SK-N-SH (cell line): ENCODE measurements at regions not wholly inside any gene's neighbourhood (a gene's known extent, or its start where the extent isn't known, plus 50 kb on each side); places are given as distances from the start of the nearest gene placed in this dataset.

ENCODE experiments used
- CTCF ChIA-PET: fragments of 300-600, 350-600 bp; formaldehyde crosslinking; extraction: SDS; loops from one replicate; lab custom pipeline; 2021; lab: Yijun Ruan, JAX
- POLR2A ChIA-PET: fragments of 350-600 bp; sonication (Branson Sonifier 250); formaldehyde crosslinking; extraction: SDS; loops from one replicate; lab custom pipeline; 2020; ENCODE audit warnings: antibody characterized with exemption, inconsistent platforms; lab: Yijun Ruan, JAX
- DNase-seq: peaks from one replicate; pipeline ENCODE4 v3.0.0; 2012
- H2AFZ ChIP-seq: fragments of 200-600 bp; sonication (generic); 2 replicates; pipeline ENCODE4 v1.8.1; 2016; ENCODE audit warnings: antibody characterized with exemption, mild to moderate bottlenecking, low read depth
- H3F3A ChIP-seq: fragments of 200-600 bp; sonication (generic); replicated peaks from 2 replicates; pipeline ENCODE3; 2016; ENCODE audit warnings: antibody characterized with exemption, mild to moderate bottlenecking; ENCODE audit not compliant: insufficient read depth
- H3K27ac ChIP-seq, 2 experiments: fragments of 200-500 bp in 1 of 2; fragments of 200-600 bp in 1 of 2; sonication (Bioruptor generic) in 1 of 2; sonication (generic), shearing (Covaris generic) in 1 of 2; 2 replicates each; pipeline versions ENCODE4 v1.5.1 to v1.6.1; 2014 to 2016; ENCODE audit warnings: low read depth in 2 of 2, inconsistent platforms in 1 of 2, low read length in 1 of 2, mild to moderate bottlenecking in 1 of 2, mixed read lengths in 1 of 2
- H3K27me3 ChIP-seq: fragments of 200-600 bp; sonication (generic), shearing (Covaris generic); 2 replicates; pipeline ENCODE4 v1.6.1; 2016; ENCODE audit warnings: mixed run types; ENCODE audit not compliant: insufficient read depth
- H3K36me3 ChIP-seq, 2 experiments: fragments of 200-500 bp in 1 of 2; fragments of 200-600 bp in 1 of 2; sonication (Bioruptor generic) in 1 of 2; sonication (generic) in 1 of 2; replicated peaks in 1 of 2; 2 replicates each; pipeline versions ENCODE3 to v1.5.1; 2014 to 2016; ENCODE audit warnings: low read length in 1 of 2, mild to moderate bottlenecking in 1 of 2; ENCODE audit not compliant: insufficient read depth in 2 of 2, control insufficient read depth in 1 of 2
- H3K4me1 ChIP-seq, 2 experiments: fragments of 200-500 bp in 1 of 2; fragments of 200-600 bp in 1 of 2; sonication (Bioruptor generic) in 1 of 2; sonication (generic), shearing (Covaris generic) in 1 of 2; 2 replicates each; pipeline versions ENCODE4 v1.5.1 to v1.6.1; 2014 to 2016; ENCODE audit warnings: low read depth in 1 of 2, low read length in 1 of 2, mixed run types in 1 of 2; ENCODE audit not compliant: insufficient read depth in 2 of 2, control insufficient read depth in 1 of 2
- H3K4me2 ChIP-seq: fragments of 200-600 bp; sonication (generic), shearing (Covaris generic); 2 replicates; pipeline ENCODE4 v1.6.1; 2017; ENCODE audit warnings: mixed run types
- H3K4me3 ChIP-seq, 2 experiments: fragments of 200-500 bp in 1 of 2; fragments of 200-600 bp in 1 of 2; sonication (Bioruptor generic) in 1 of 2; sonication (generic), shearing (Covaris generic) in 1 of 2; 2 replicates each; pipeline versions ENCODE4 v1.5.1 to v1.8.1; 2014 to 2016; ENCODE audit warnings: low read depth in 2 of 2, inconsistent platforms in 1 of 2, low read length in 1 of 2, mild to moderate bottlenecking in 1 of 2, mixed read lengths in 1 of 2, moderate library complexity in 1 of 2
- H3K79me2 ChIP-seq: fragments of 200-600 bp; sonication (generic); 2 replicates; pipeline ENCODE4 v1.8.1; 2017; ENCODE audit warnings: mild to moderate bottlenecking; ENCODE audit not compliant: insufficient read depth
- H3K9ac ChIP-seq: fragments of 200-600 bp; sonication (generic); 2 replicates; pipeline ENCODE4 v1.6.1; 2017; ENCODE audit warnings: mixed run types
- H3K9me2 ChIP-seq: fragments of 200-600 bp; sonication (generic); 2 replicates; pipeline ENCODE4 v1.6.1; 2017; ENCODE audit warnings: mixed run types
- H3K9me3 ChIP-seq: fragments of 200-600 bp; sonication (generic); 2 replicates; pipeline ENCODE4 v1.6.1; 2017; ENCODE audit warnings: mixed run types, mild to moderate bottlenecking, moderate library complexity
- H4K20me1 ChIP-seq: fragments of 200-600 bp; sonication (generic); 2 replicates; pipeline ENCODE4 v1.6.1; 2017; ENCODE audit warnings: mild to moderate bottlenecking, mixed run types; ENCODE audit not compliant: insufficient read depth
- FOSL2 ChIP-seq: IDR thresholded peaks from 2 replicates; pipeline ENCODE4 v1.4.0; 2012; ENCODE audit warnings: low read depth, mild to moderate bottlenecking, moderate library complexity, borderline replicate concordance
- FOXJ3 ChIP-seq: sonication (generic); formaldehyde crosslinking; IDR thresholded peaks from 2 replicates; pipeline ENCODE4 v1.5.1; 2020; ENCODE audit warnings: mild to moderate bottlenecking, missing genetic modification reagents
- IRF3 ChIP-seq: fragments of 150-350 bp; IDR thresholded peaks from 2 replicates; pipeline ENCODE4 v1.6.1; 2016; ENCODE audit warnings: mild to moderate bottlenecking, low read depth, low read length
- MAX ChIP-seq: IDR thresholded peaks from 2 replicates; pipeline ENCODE4 v1.4.0; 2012; ENCODE audit warnings: low read depth
- RAD21 ChIP-seq: IDR thresholded peaks from 2 replicates; pipeline ENCODE4 v1.6.1; 2012; ENCODE audit warnings: mild to moderate bottlenecking, low read length
- REST ChIP-seq: IDR thresholded peaks from 2 replicates; pipeline ENCODE4 v1.6.1; 2012; ENCODE audit warnings: mild to moderate bottlenecking, low read depth, low read length, moderate library complexity
- USF1 ChIP-seq: IDR thresholded peaks from 2 replicates; pipeline ENCODE4 v1.4.0; 2012; ENCODE audit warnings: low read depth, borderline replicate concordance
- WGBS: methylation state at CpG from one replicate; pipeline ENCODE4 v1.1.6; 2017; ENCODE audit warnings: low lambda C conversion rate; 5-methylcytosine and 5-hydroxymethylcytosine counted together
- TF ChIP-seq, protein P1 (sequence below): fragments of 150-350 bp; IDR thresholded peaks from 2 replicates; pipeline ENCODE4 v1.6.1; 2017; ENCODE audit warnings: antibody characterized with exemption, low read length, low read depth, borderline replicate concordance

GRCh38 chr4:43126595-43126994 is 234.1 kb downstream of the GRXCR1 start (continued):
- TF ChIP-seq REST, result no peak
- TF ChIP-seq FOSL2, result no peak
- TF ChIP-seq, protein P1, sequence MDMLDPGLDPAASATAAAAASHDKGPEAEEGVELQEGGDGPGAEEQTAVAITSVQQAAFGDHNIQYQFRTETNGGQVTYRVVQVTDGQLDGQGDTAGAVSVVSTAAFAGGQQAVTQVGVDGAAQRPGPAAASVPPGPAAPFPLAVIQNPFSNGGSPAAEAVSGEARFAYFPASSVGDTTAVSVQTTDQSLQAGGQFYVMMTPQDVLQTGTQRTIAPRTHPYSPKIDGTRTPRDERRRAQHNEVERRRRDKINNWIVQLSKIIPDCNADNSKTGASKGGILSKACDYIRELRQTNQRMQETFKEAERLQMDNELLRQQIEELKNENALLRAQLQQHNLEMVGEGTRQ, result no peak
- no peak for TF ChIP-seq RAD21
- TF ChIP-seq FOXJ3 (CRISPR knock-in tag), result no peak
- no peak for TF ChIP-seq MAX
- TF ChIP-seq IRF3, result no peak

DNA sequence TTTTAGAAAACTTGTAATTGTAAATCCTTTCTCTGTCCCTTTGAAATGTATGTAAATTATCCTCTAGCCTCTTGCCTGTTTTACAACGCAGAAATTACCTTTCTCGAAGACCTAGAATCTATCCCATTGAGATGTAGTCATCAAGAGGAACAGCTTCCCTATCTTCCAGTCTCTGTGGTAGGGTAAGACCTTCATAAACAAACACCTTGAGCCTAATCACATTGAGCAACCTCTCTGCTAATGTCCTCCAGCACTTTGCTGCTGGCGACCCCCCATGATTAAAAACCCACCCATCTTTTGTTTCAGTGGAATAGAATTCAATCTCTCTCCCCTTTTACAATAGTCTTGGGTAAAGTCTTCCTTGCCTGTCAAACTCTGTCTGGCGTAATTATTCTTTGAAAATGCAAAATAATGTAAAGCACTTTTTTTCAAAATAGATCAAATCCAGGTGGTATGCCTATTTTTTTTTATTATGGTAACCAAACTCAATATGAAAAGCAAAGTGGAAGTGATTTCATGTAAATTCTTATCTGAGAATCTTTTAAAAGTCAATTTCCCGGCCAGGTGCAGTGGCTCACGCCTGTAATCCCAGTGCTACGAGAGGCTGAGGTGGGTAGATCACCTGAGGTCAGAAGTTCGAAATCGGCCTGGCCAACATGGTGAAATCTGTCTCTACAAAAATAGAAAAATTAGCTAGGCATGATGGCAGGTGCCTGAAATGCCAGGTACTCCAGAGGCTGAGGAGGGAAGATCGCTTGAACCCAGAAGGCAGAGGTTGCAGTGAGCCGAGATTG is 237.9 kb downstream of the GRXCR1 start:
- H3K4me3 ChIP-seq, result no peak overlapping the region
- ChIA-PET CTCF (interaction anchor here (1.3 to 1.6 kb wide), 4 partner anchors 10 to 16 kb away, joined by 5 to 16 read pairs (median 6); no protein-coding TSS in a partner anchor), POLR2A (no interaction called here)
- H3K36me3 ChIP-seq, result no peaks in the 10 kb centered on the region
- H4K20me1 ChIP-seq, result no peaks in the 10 kb centered on the region
- no peak overlapping the region for H3K9ac ChIP-seq
- no peak for DNase-seq
- no peak overlapping the region for H2AFZ ChIP-seq
- TF ChIP-seq FOXJ3 (CRISPR knock-in tag), result no peak
- no peak for TF ChIP-seq USF1
- TF ChIP-seq, all 33 proteins: peak for 0
- H3K79me2 ChIP-seq, result no peaks in the 10 kb centered on the region
- no peaks in the 10 kb centered on the region for H3F3A ChIP-seq
- WGBS, result 13% methylated on average over 11 of the region's 11 CpGs
- no peaks in the 10 kb centered on the region for H3K9me3 ChIP-seq
- H3K27me3 ChIP-seq, result no peaks in the 10 kb centered on the region
- H3K4me2 ChIP-seq, result no peak overlapping the region
- no peaks in the 10 kb centered on the region for H3K9me2 ChIP-seq
- no peaks in the 10 kb centered on the region for H3K4me1 ChIP-seq
- no peak overlapping the region for H3K27ac ChIP-seq
